Hepatocyte (in vitro differentiated cells): ENCODE measurements at regions not wholly inside any gene's neighbourhood (a gene's known extent, or its start where the extent isn't known, plus 50 kb on each side); places are given as distances from the start of the nearest gene placed in this dataset.

Experiments
- DNase-seq: peaks from one replicate; pipeline ENCODE4 v3.0.0-alpha.2; 2016; ENCODE audit warnings: low spot score
- H2AFZ ChIP-seq: fragments of 200-600 bp; sonication (generic); 2 replicates; pipeline ENCODE4 v1.6.0; 2016; ENCODE audit warnings: antibody characterized with exemption, mild to moderate bottlenecking
- H3K27ac ChIP-seq: fragments of 200-600 bp; sonication (generic); 2 replicates; pipeline ENCODE4 v1.5.1; 2016; ENCODE audit warnings: mild to moderate bottlenecking
- H3K27me3 ChIP-seq: fragments of 200-600 bp; sonication (generic); 2 replicates; pipeline ENCODE4 v1.6.1; 2016
- H3K36me3 ChIP-seq: fragments of 200-600 bp; sonication (generic); replicated peaks from 2 replicates; pipeline ENCODE4 v1.5.1; 2016; ENCODE audit warnings: low read depth; ENCODE audit not compliant: insufficient read depth
- H3K4me1 ChIP-seq: fragments of 200-600 bp; sonication (generic); 2 replicates; pipeline ENCODE4 v1.5.1; 2016; ENCODE audit warnings: mild to moderate bottlenecking, moderate library complexity; ENCODE audit not compliant: insufficient read depth
- H3K4me2 ChIP-seq: fragments of 200-600 bp; sonication (generic); 2 replicates; pipeline ENCODE4 v1.6.0; 2016
- H3K4me3 ChIP-seq: fragments of 200-600 bp; sonication (generic); 2 replicates; pipeline ENCODE4 v1.5.1; 2016; ENCODE audit warnings: mild to moderate bottlenecking
- H3K79me2 ChIP-seq: fragments of 200-600 bp; sonication (generic); 2 replicates; pipeline ENCODE4 v1.6.0; 2017; ENCODE audit warnings: mild to moderate bottlenecking
- H3K9me2 ChIP-seq: fragments of 200-600 bp; sonication (generic); replicated peaks from 2 replicates; pipeline ENCODE4 v1.6.0; 2017; ENCODE audit warnings: mild to moderate bottlenecking; ENCODE audit not compliant: insufficient read depth
- H3K9me3 ChIP-seq: fragments of 200-600 bp; sonication (generic); 2 replicates; pipeline ENCODE4 v1.5.1; 2016; ENCODE audit warnings: low read depth, mild to moderate bottlenecking
- H4K20me1 ChIP-seq: fragments of 200-600 bp; sonication (generic); 2 replicates; pipeline ENCODE4 v1.6.0; 2016; ENCODE audit warnings: mild to moderate bottlenecking; ENCODE audit not compliant: insufficient read depth, poor library complexity, severe bottlenecking
- CTCF ChIP-seq: fragments of 200-600 bp; sonication (generic); IDR thresholded peaks from 2 replicates; pipeline ENCODE4 v1.5.1; 2016; ENCODE audit warnings: antibody characterized with exemption, mild to moderate bottlenecking; ENCODE audit not compliant: poor library complexity
- EZH2 ChIP-seq: fragments of 200-600 bp; sonication (generic); IDR thresholded peaks from 2 replicates; pipeline ENCODE4 v1.6.1; 2016; ENCODE audit warnings: antibody characterized with exemption, mild to moderate bottlenecking, borderline replicate concordance
- EZH2phosphoT487 ChIP-seq: fragments of 200-600 bp; sonication (generic); IDR thresholded peaks from one replicate; pipeline ENCODE4 v1.6.1; 2018; ENCODE audit warnings: antibody characterized with exemption, mild to moderate bottlenecking, low read depth, moderate library complexity; ENCODE audit not compliant: unreplicated experiment, severe bottlenecking
- WGBS: methylation state at CpG from one replicate; pipeline ENCODE4 v1.1.6; 2016; ENCODE audit warnings: low lambda C conversion rate; ENCODE audit errors: missing lambda C conversion rate; 5-methylcytosine and 5-hydroxymethylcytosine counted together

- Histone ChIP-seq H3K79me2 (no peaks in the 10 kb centered on the region), H3K9me2 (no peaks in the 10 kb centered on the region), H4K20me1 (no peaks in the 10 kb centered on the region), H3K4me2 (no peak overlapping the region), H3K27me3 (no peaks in the 10 kb centered on the region), H3K27ac (no peak overlapping the region), H2AFZ (no peak overlapping the region), H3K4me1 (no peaks in the 10 kb centered on the region), H3K36me3 (no peaks in the 10 kb centered on the region), H3K9me3 (no peaks in the 10 kb centered on the region), H3K4me3 (no peak overlapping the region)
- TF ChIP-seq CTCF (no peak), EZH2phosphoT487 (no peak), EZH2 (no peak)
- no peak for DNase-seq
- WGBS, result 67% methylated on average over 15 of the region's 15 CpGs
These were observed 123.2 kb downstream of the FGF18 start for GRCh38 chr5:171542525-171543140.

- Histone ChIP-seq H4K20me1 (no peaks in the 10 kb centered on the region), H2AFZ (no peak overlapping the region), H3K27me3 (no peaks in the 10 kb centered on the region), H3K4me1 (no peaks in the 10 kb centered on the region), H3K9me3 (no peaks in the 10 kb centered on the region), H3K9me2 (no peaks in the 10 kb centered on the region), H3K36me3 (no peaks in the 10 kb centered on the region), H3K4me3 (no peak overlapping the region), H3K79me2 (no peaks in the 10 kb centered on the region), H3K27ac (no peak overlapping the region), H3K4me2 (no peak overlapping the region)
- DNase-seq, result no peak
- 84% methylated on average over 13 of the region's 13 CpGs for WGBS
- TF ChIP-seq CTCF (no peak), EZH2 (no peak), EZH2phosphoT487 (no peak)
These were observed 123.8 kb downstream of the FGF18 start for GRCh38 chr5:171543148-171543815.

GRCh38 chr5:171544913-171545765 lies 125.7 kb downstream of the FGF18 start:
- Histone ChIP-seq H3K27me3 (no peaks in the 10 kb centered on the region), H3K36me3 (no peaks in the 10 kb centered on the region), H4K20me1 (no peaks in the 10 kb centered on the region), H2AFZ (no peak overlapping the region), H3K4me3 (no peak overlapping the region), H3K9me3 (no peaks in the 10 kb centered on the region), H3K79me2 (no peaks in the 10 kb centered on the region), H3K4me1 (no peaks in the 10 kb centered on the region), H3K4me2 (no peak overlapping the region), H3K27ac (no peak overlapping the region), H3K9me2 (no peaks in the 10 kb centered on the region)
- WGBS, result 92% methylated on average over 17 of the region's 17 CpGs
- no peak for DNase-seq
- TF ChIP-seq EZH2phosphoT487, result no peak
- no peak for TF ChIP-seq EZH2
- no peak for TF ChIP-seq CTCF
